HG03432 (cell line): ENCODE measurements at regions not wholly inside any gene's neighbourhood (a gene's known extent, or its start where the extent isn't known, plus 50 kb on each side); places are given as distances from the start of the nearest gene placed in this dataset.

Experiments
- ATAC-seq: cut with Tn5 transposase; IDR thresholded peaks from one replicate; pipeline ENCODE4 v1.9.1; 2021; ENCODE audit warnings: mild to moderate bottlenecking, moderate library complexity; ENCODE audit not compliant: unreplicated experiment

- ATAC-seq: no peak
These were observed 330.0 kb downstream of the DDX10 start for GRCh38 chr11:108994887-108995286.

- ATAC-seq: no peak
These were observed 333.0 kb downstream of the DDX10 start for GRCh38 chr11:108997826-108998225.

- ATAC-seq: no peak
These were observed 335.7 kb downstream of the DDX10 start for GRCh38 chr11:109000531-109000930.

GRCh38 chr11:109001585-109001984 lies 336.7 kb downstream of the DDX10 start:
- no peak for ATAC-seq

- ATAC-seq: no peak
These were observed 348.1 kb downstream of the DDX10 start for GRCh38 chr11:109012991-109013390.

GRCh38 chr11:109015283-109015682 lies 350.4 kb downstream of the DDX10 start:
- ATAC-seq: no peak

- no peak for ATAC-seq
These were observed 351.9 kb downstream of the DDX10 start for GRCh38 chr11:109016724-109017123.

GRCh38 chr11:109017489-109017888 lies 352.6 kb downstream of the DDX10 start:
- no peak for ATAC-seq

GRCh38 chr11:109018639-109019038 lies 353.8 kb downstream of the DDX10 start:
- no peak for ATAC-seq

GRCh38 chr11:109019342-109019936 lies 354.6 kb downstream of the DDX10 start:
- ATAC-seq: no peak

GRCh38 chr11:109023036-109023435 lies 358.2 kb downstream of the DDX10 start:
- no peak for ATAC-seq

GRCh38 chr11:109026891-109027489 lies 362.1 kb downstream of the DDX10 start:
- ATAC-seq: no peak

GRCh38 chr11:109027851-109028250 lies 363.0 kb downstream of the DDX10 start:
- ATAC-seq: no peak

- ATAC-seq: no peak
These were observed 365.1 kb downstream of the DDX10 start for GRCh38 chr11:109029927-109030326.

GRCh38 chr11:109033627-109034338 lies 368.9 kb downstream of the DDX10 start:
- no peak for ATAC-seq

- no peak for ATAC-seq
These were observed 369.4 kb downstream of the DDX10 start for GRCh38 chr11:109034339-109034696.

- no peak for ATAC-seq
These were observed 370.4 kb downstream of the DDX10 start for GRCh38 chr11:109035284-109035683.

- ATAC-seq: no peak
These were observed 371.1 kb downstream of the DDX10 start for GRCh38 chr11:109036011-109036410.

GRCh38 chr11:109037856-109038780 lies 373.2 kb downstream of the DDX10 start:
- ATAC-seq: no peak

GRCh38 chr11:109039611-109040010 lies 374.7 kb downstream of the DDX10 start:
- ATAC-seq: no peak

- no peak for ATAC-seq
These were observed 375.4 kb downstream of the DDX10 start for GRCh38 chr11:109040303-109040702.
